Esophagus squamous epithelium (tissue), 5 donors: ENCODE measurements at regions not wholly inside any gene's neighbourhood (a gene's known extent, or its start where the extent isn't known, plus 50 kb on each side); places are given as distances from the start of the nearest gene placed in this dataset.

Experiments used
- DNase-seq: peaks from one replicate; lab custom pipeline; 2025; lab: John Stamatoyannopoulos, UW
- H3K27ac ChIP-seq, 4 donors: fragments of 200-600 bp; sonication (generic); one replicate each; pipeline ENCODE4 v1.5.1; 2016 to 2019; ENCODE audit warnings: mild to moderate bottlenecking in 1 of 4
- H3K27me3 ChIP-seq, 4 donors: fragments of 200-600 bp; sonication (generic); 1 replicate in 3 of 4; 2 replicates in 1 of 4; pipeline versions ENCODE4 v1.5.1 to v1.6.0; 2017 to 2021; ENCODE audit warnings: antibody characterized with exemption in 1 of 4
- H3K36me3 ChIP-seq, 3 donors: fragments of 200-600 bp; sonication (generic); one replicate each; pipeline ENCODE4 v1.5.1; 2016 to 2019
- H3K4me1 ChIP-seq, 3 donors: fragments of 200-600 bp; sonication (generic); one replicate each; pipeline ENCODE4 v1.5.1; 2017 to 2019
- H3K4me3 ChIP-seq, 4 donors: fragments of 200-600 bp; sonication (generic); 1 replicate in 3 of 4; 2 replicates in 1 of 4; pipeline ENCODE4 v1.5.1; 2016 to 2019; ENCODE audit warnings: mild to moderate bottlenecking in 2 of 4, moderate library complexity in 1 of 4
- H3K9me3 ChIP-seq, 3 donors: fragments of 200-600 bp; sonication (generic); one replicate each; pipeline ENCODE4 v1.5.1; 2016 to 2019
- POLR2A ChIP-seq, 4 donors: fragments of 450-650 bp; IDR thresholded peaks; one replicate each; pipeline ENCODE4 v1.6.1; 2017; ENCODE audit warnings: antibody characterized with exemption in 4 of 4, mild to moderate bottlenecking in 4 of 4, moderate library complexity in 3 of 4
- WGBS, 2 donors: methylation state at CpG; one replicate each; pipeline ENCODE4 v1.1.5; 2018; 5-methylcytosine and 5-hydroxymethylcytosine counted together
- intact Hi-C: fragments of 100-400 bp; cut with DNase I; formaldehyde crosslinking; loops from one replicate; pipeline ENCODE4 v1.15.0; 2022
- TF ChIP-seq, protein P1 (sequence below), 6 experiments: fragments of 450-650 bp in 4 of 6; fragments of 200-600 bp in 2 of 6; sonication (generic) in 2 of 6; IDR thresholded peaks; one replicate each; pipeline ENCODE4 v1.5.1; 2016 to 2019; ENCODE audit warnings: antibody characterized with exemption in 6 of 6, mild to moderate bottlenecking in 4 of 6, moderate library complexity in 4 of 6
- donor health status: DM: yes; HTN: yes; CAD: no.

DNA sequence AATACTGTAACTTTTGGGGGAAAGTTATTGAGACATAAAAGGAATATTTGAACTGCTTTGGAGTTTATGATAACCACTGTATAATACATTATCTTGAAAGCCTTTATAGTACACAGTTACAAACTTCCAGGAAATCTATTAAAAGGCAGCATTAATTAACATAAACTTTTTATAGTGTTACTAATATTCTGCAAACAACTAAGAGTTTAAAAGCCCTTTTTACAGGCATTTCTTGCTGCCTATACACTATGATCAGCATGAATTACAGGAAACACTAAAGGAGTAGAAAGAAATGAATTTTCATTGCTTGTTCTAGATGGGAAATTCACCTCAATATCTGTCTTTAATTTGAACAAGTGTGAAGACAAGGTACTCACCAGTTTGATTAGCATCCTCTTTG, 252.3 kb upstream of the ZFP64 start:
- intact Hi-C loops: no loop called here
- no peak overlapping the region for H3K27ac ChIP-seq

DNA sequence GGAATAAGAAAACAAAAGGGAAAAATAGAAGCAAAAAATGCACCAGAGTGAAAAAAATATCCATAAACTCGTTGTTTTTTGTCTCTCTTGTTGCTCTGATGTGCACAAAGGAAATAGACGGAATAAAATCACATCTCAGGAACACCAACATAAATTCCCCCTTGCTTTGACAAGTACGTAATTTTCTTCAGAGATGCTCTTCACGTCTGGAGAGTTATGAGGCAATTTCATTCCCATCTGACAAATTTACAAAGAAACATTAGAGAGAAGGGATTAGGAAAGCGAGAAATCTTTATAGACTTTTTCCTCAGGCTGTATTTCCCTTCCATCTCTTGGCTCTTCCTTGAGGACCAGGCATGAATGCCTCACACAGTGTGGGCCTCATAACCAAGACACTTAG, 250.1 kb upstream of the ZFP64 start:
- Histone ChIP-seq H3K4me3 (no peak overlapping the region), H3K4me1 (no peaks in the 10 kb centered on the region), H3K27ac (no peak overlapping the region), H3K36me3 (no peaks in the 10 kb centered on the region), H3K27me3 (peaks cover 0 to 3% (median 0%) of the 10 kb centered on the region in 4 donors), H3K9me3 (no peaks in the 10 kb centered on the region)
- DNase-seq: no peak
- 73 to 78% methylated on average over 5 of the region's 5 CpGs for WGBS, 2 donors
- TF ChIP-seq, protein P1, sequence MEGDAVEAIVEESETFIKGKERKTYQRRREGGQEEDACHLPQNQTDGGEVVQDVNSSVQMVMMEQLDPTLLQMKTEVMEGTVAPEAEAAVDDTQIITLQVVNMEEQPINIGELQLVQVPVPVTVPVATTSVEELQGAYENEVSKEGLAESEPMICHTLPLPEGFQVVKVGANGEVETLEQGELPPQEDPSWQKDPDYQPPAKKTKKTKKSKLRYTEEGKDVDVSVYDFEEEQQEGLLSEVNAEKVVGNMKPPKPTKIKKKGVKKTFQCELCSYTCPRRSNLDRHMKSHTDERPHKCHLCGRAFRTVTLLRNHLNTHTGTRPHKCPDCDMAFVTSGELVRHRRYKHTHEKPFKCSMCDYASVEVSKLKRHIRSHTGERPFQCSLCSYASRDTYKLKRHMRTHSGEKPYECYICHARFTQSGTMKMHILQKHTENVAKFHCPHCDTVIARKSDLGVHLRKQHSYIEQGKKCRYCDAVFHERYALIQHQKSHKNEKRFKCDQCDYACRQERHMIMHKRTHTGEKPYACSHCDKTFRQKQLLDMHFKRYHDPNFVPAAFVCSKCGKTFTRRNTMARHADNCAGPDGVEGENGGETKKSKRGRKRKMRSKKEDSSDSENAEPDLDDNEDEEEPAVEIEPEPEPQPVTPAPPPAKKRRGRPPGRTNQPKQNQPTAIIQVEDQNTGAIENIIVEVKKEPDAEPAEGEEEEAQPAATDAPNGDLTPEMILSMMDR (IDR thresholded peaks at IDR 0.05): no peak
- TF ChIP-seq POLR2A (IDR thresholded peaks at IDR 0.05): no peak
- intact Hi-C loops: no loop called here

More for the DNA sequence above, 252.3 kb upstream of the ZFP64 start:
- Histone ChIP-seq H3K27me3 (no peaks in the 10 kb centered on the region), H3K4me1 (no peaks in the 10 kb centered on the region), H3K4me3 (no peak overlapping the region), H3K9me3 (no peaks in the 10 kb centered on the region), H3K36me3 (no peaks in the 10 kb centered on the region)
- no peak for TF ChIP-seq POLR2A (IDR thresholded peaks at IDR 0.05)
- TF ChIP-seq, protein P1 (IDR thresholded peaks at IDR 0.05): no peak
- no peak for DNase-seq

DNA sequence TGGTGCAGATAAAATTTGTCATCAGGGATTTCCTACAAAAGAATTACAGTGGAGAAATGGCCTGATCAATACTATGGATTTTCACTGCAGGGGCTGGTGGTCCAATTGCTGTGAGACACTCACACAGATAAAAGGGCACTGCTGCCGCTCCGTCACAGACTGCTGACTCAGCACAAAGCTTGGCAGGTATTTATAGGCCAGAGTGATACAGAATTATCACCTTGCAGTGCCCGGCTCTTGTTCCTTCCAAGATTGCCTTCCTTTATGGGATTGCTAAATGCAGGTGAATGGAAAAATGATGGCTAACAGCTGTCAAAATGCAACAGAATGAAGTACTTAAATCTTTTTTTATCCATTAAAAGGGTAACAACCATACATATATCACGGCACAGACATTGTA, 247.8 kb upstream of the ZFP64 start:
- H3K4me1 ChIP-seq: no peaks in the 10 kb centered on the region
- H3K36me3 ChIP-seq: no peaks in the 10 kb centered on the region
- no peak for DNase-seq
- H3K27me3 ChIP-seq: peaks cover 0 to 3% (median 0%) of the 10 kb centered on the region in 4 donors
- H3K27ac ChIP-seq: no peak overlapping the region
- no peaks in the 10 kb centered on the region for H3K9me3 ChIP-seq
- intact Hi-C loops: no loop called here
- WGBS, 2 donors: 73 to 81% methylated on average over 4 of the region's 4 CpGs
- no peak overlapping the region for H3K4me3 ChIP-seq
- no peak for TF ChIP-seq POLR2A (IDR thresholded peaks at IDR 0.05)
- TF ChIP-seq, protein P1 (IDR thresholded peaks at IDR 0.05): no peak

DNA sequence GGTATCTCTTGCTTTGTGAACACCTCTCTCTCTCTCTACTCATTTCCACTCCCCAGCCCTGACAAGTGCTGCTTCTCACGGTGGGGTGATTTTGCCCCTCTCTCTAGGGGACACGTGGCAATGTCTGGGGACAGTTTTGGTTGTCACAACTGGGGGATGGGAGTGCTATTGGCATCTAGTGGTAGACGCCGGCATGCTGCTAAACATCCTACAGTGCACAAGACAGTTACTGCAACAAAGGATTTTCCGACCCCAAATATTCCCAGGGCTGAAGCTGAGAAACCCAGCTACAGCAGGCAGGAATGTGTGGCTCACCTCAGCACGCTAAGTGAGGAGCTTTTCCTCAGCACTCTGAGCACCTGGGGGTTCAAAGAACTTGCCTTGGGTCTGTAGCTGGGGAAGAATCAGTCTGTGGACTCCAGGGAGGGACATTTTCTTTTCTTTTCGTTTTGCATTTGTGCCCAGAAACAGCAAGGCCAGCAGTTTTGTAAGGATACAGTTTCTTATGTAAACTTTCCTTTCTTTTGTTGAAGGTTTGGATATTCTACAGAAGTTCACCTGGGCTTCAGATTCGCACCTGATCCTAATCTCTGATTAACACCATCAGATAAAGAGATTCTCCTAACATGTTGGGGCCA, 246.9 kb upstream of the ZFP64 start:
- Histone ChIP-seq H3K9me3 (no peaks in the 10 kb centered on the region), H3K27me3 (peaks cover 0 to 3% (median 0%) of the 10 kb centered on the region in 4 donors), H3K4me3 (no peak overlapping the region), H3K27ac (no peak overlapping the region), H3K4me1 (no peaks in the 10 kb centered on the region), H3K36me3 (no peaks in the 10 kb centered on the region)
- TF ChIP-seq POLR2A (IDR thresholded peaks at IDR 0.05): no peak
- TF ChIP-seq, protein P1 (IDR thresholded peaks at IDR 0.05): no peak
- intact Hi-C loops: no loop called here
- WGBS, 2 donors: 38 to 51% methylated on average over 6 to 8 of the region's 8 CpGs
- no peak for DNase-seq

DNA sequence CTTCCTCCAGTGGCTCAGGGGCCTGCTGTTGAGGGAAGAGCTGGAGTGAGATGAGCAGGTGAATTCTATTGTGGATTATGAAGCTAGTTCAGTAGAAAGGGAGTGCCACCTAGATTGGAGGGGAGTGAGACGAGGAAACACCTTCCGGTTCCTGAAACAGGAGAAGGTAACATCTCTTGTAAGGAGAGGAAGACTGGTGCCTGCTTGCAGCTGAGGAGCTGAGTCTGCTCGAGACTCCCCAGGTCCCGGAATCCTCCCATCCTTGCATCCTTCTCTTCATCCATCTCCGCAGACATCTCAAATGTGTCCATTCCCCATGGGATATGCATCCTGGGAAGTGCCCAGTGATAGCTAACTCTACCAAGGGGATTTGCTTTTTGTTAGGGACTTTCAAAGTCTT, 242.9 kb upstream of the ZFP64 start:
- peaks cover 0 to 3% (median 0%) of the 10 kb centered on the region in 4 donors for H3K27me3 ChIP-seq

More for the DNA sequence above, 242.9 kb upstream of the ZFP64 start:
- Histone ChIP-seq H3K4me1 (no peaks in the 10 kb centered on the region), H3K9me3 (no peaks in the 10 kb centered on the region), H3K4me3 (no peak overlapping the region), H3K27ac (no peak overlapping the region), H3K36me3 (no peaks in the 10 kb centered on the region)
- no peak for DNase-seq
- WGBS, 2 donors: 79 to 91% methylated on average over 5 of the region's 5 CpGs
- TF ChIP-seq, protein P1 (IDR thresholded peaks at IDR 0.05): no peak
- TF ChIP-seq POLR2A (IDR thresholded peaks at IDR 0.05): no peak
- intact Hi-C loops: no loop called here
